Loucy (cell line): ENCODE measurements at regions not wholly inside any gene's neighbourhood (a gene's known extent, or its start where the extent isn't known, plus 50 kb on each side); places are given as distances from the start of the nearest gene placed in this dataset.

Source experiments
- H2AFZ ChIP-seq: fragments of 200-600 bp; sonication (generic); 2 replicates; pipeline ENCODE4 v1.6.0; 2016; ENCODE audit warnings: antibody characterized with exemption, mild to moderate bottlenecking, low read length, moderate library complexity
- H3F3A ChIP-seq: fragments of 200-600 bp; 2 replicates; pipeline ENCODE4 v1.6.0; 2016; ENCODE audit warnings: antibody characterized with exemption, low read depth, mild to moderate bottlenecking
- H3K27me3 ChIP-seq: fragments of 200-600 bp; sonication (generic); 2 replicates; pipeline ENCODE4 v1.6.1; 2014; ENCODE audit warnings: low read length, mild to moderate bottlenecking; ENCODE audit not compliant: insufficient read depth, poor library complexity, severe bottlenecking
- H3K36me3 ChIP-seq: fragments of 200-600 bp; sonication (generic); 2 replicates; pipeline ENCODE4 v1.6.1; 2016; ENCODE audit warnings: low read length; ENCODE audit not compliant: insufficient read depth
- H3K4me1 ChIP-seq: fragments of 200-600 bp; sonication (generic); 2 replicates; pipeline ENCODE4 v1.5.1; 2014; ENCODE audit warnings: low read length, mild to moderate bottlenecking; ENCODE audit not compliant: insufficient read depth, poor library complexity, severe bottlenecking
- H3K4me2 ChIP-seq: fragments of 200-600 bp; sonication (generic); 2 replicates; pipeline ENCODE4 v1.6.0; 2014; ENCODE audit warnings: antibody characterized with exemption, low read length, low read depth, mild to moderate bottlenecking; ENCODE audit not compliant: poor library complexity, severe bottlenecking
- H3K4me3 ChIP-seq: fragments of 200-600 bp; sonication (generic); 2 replicates; pipeline ENCODE4 v1.5.1; 2014; ENCODE audit warnings: low read length, mild to moderate bottlenecking, mixed read lengths; ENCODE audit not compliant: poor library complexity, severe bottlenecking
- H3K79me2 ChIP-seq: fragments of 200-600 bp; sonication (generic); 2 replicates; pipeline ENCODE4 v1.6.1; 2014; ENCODE audit warnings: low read length; ENCODE audit not compliant: insufficient read depth
- H3K9ac ChIP-seq: fragments of 200-600 bp; sonication (generic); 2 replicates; pipeline ENCODE4 v1.6.0; 2014; ENCODE audit warnings: mild to moderate bottlenecking, low read depth, low read length, moderate library complexity; ENCODE audit not compliant: poor library complexity, severe bottlenecking
- H3K9me2 ChIP-seq: fragments of 200-600 bp; sonication (generic); replicated peaks from 2 replicates; pipeline ENCODE4 v1.6.1; 2016; ENCODE audit warnings: low read depth, low read length, mixed read lengths
- H3K9me3 ChIP-seq: fragments of 200-600 bp; sonication (generic); 2 replicates; pipeline ENCODE4 v1.6.1; 2014; ENCODE audit warnings: mild to moderate bottlenecking, antibody characterized with exemption, low read length, low read depth; ENCODE audit not compliant: insufficient read depth
- H4K20me1 ChIP-seq: fragments of 200-600 bp; sonication (generic); 2 replicates; pipeline ENCODE4 v1.6.0; 2014; ENCODE audit warnings: antibody characterized with exemption, low read length, mild to moderate bottlenecking; ENCODE audit not compliant: insufficient read depth, poor library complexity, severe bottlenecking
- CTCF ChIP-seq: fragments of 200-600 bp; sonication (generic); conservative IDR thresholded peaks from 2 replicates; pipeline ENCODE4 v1.5.1; 2014; ENCODE audit warnings: mild to moderate bottlenecking, antibody characterized with exemption, low read length
- EZH2phosphoT487 ChIP-seq: fragments of 200-600 bp; IDR thresholded peaks from 2 replicates; pipeline ENCODE4 v1.6.1; 2018; ENCODE audit warnings: antibody characterized with exemption, mild to moderate bottlenecking, moderate library complexity, borderline replicate concordance

DNA sequence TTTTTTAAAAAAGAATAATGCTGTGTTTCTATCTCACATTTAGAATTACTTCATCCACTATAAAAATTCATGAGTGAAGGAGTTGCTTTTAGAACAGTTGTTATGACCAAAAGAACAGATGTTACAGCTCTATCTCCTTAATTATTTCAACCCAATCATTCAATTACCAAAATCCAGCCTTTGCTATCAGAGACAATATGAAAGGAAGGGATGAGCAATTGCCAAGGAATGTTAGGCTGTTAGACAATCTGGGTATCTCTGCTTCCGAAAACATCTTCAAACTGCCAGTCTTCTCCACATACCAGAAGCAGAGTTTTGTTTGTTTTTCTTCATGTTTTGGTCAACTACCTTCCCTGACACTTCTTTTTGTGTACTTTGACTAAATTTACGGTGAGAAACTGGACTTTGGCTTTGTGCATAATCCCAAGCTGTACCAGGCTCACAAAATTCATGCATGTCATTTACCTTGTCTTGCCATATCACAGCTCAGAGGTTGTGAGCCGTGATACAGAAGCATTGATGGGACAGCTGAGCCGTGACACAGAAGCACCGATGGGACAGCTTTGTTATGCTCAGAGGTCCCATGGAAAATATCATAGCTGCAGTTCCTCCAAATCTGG lies 405.5 kb downstream of the KIF4B start:
- no peaks in the 10 kb centered on the region for H3F3A ChIP-seq
- TF ChIP-seq CTCF (no peak), EZH2phosphoT487 (no peak)
- no peaks in the 10 kb centered on the region for H3K9me2 ChIP-seq
- no peak overlapping the region for H3K9ac ChIP-seq
- no peak overlapping the region for H3K4me3 ChIP-seq
- H2AFZ ChIP-seq: no peak overlapping the region
- H4K20me1 ChIP-seq: no peaks in the 10 kb centered on the region
- H3K4me1 ChIP-seq: no peaks in the 10 kb centered on the region
- H3K4me2 ChIP-seq: no peak overlapping the region
- no peaks in the 10 kb centered on the region for H3K27me3 ChIP-seq
- no peaks in the 10 kb centered on the region for H3K9me3 ChIP-seq
- H3K79me2 ChIP-seq: no peaks in the 10 kb centered on the region
- H3K36me3 ChIP-seq: no peaks in the 10 kb centered on the region

- no peaks in the 10 kb centered on the region for H3K36me3 ChIP-seq
- no peaks in the 10 kb centered on the region for H3K4me1 ChIP-seq
- no peaks in the 10 kb centered on the region for H3K9me3 ChIP-seq
- no peak overlapping the region for H3K4me3 ChIP-seq
- H3F3A ChIP-seq: no peaks in the 10 kb centered on the region
- TF ChIP-seq CTCF (no peak), EZH2phosphoT487 (no peak)
- no peaks in the 10 kb centered on the region for H3K27me3 ChIP-seq
- H4K20me1 ChIP-seq: no peaks in the 10 kb centered on the region
- no peak overlapping the region for H2AFZ ChIP-seq
- H3K9me2 ChIP-seq: no peaks in the 10 kb centered on the region
- H3K9ac ChIP-seq: no peak overlapping the region
- no peak overlapping the region for H3K4me2 ChIP-seq
- H3K79me2 ChIP-seq: no peaks in the 10 kb centered on the region
These were observed 416.6 kb downstream of the KIF4B start for GRCh38 chr5:155430192-155430591.

GRCh38 chr5:155434267-155434666 lies 420.7 kb downstream of the KIF4B start:
- H4K20me1 ChIP-seq: no peaks in the 10 kb centered on the region
- H3K79me2 ChIP-seq: no peaks in the 10 kb centered on the region
- H3K4me3 ChIP-seq: no peak overlapping the region
- no peak overlapping the region for H3K9ac ChIP-seq
- TF ChIP-seq CTCF (no peak), EZH2phosphoT487 (no peak)
- no peaks in the 10 kb centered on the region for H3K27me3 ChIP-seq
- H3K4me1 ChIP-seq: no peaks in the 10 kb centered on the region
- no peak overlapping the region for H2AFZ ChIP-seq
- H3K9me2 ChIP-seq: no peaks in the 10 kb centered on the region
- H3K4me2 ChIP-seq: no peak overlapping the region
- H3F3A ChIP-seq: no peaks in the 10 kb centered on the region
- H3K9me3 ChIP-seq: no peaks in the 10 kb centered on the region
- no peaks in the 10 kb centered on the region for H3K36me3 ChIP-seq
